BE2C (cell line): ENCODE measurements at regions not wholly inside any gene's neighbourhood (a gene's known extent, or its start where the extent isn't known, plus 50 kb on each side); places are given as distances from the start of the nearest gene placed in this dataset.

Experiments used
- DNase-seq: peaks from one replicate; pipeline ENCODE4 v3.0.0-alpha.2; 2020
- H3K27me3 ChIP-seq: fragments of 250-450 bp; sonication (Bioruptor Pico); 2 replicates; pipeline ENCODE4 v1.5.1; 2020; ENCODE audit warnings: mild to moderate bottlenecking
- H3K36me3 ChIP-seq: fragments of 250-450 bp; sonication (Bioruptor Pico); 2 replicates; pipeline ENCODE4 v1.5.1; 2020; ENCODE audit warnings: mild to moderate bottlenecking
- H3K4me1 ChIP-seq: fragments of 250-450 bp; sonication (Bioruptor Pico); 2 replicates; pipeline ENCODE4 v1.5.1; 2020
- H3K4me3 ChIP-seq: 2 replicates; pipeline ENCODE4 v1.5.1; 2011; ENCODE audit warnings: low read depth, low read length
- H3K9me3 ChIP-seq: fragments of 250-450 bp; sonication (Bioruptor Pico); 2 replicates; pipeline ENCODE4 v1.5.1; 2020
- CTCF ChIP-seq: IDR thresholded peaks from 2 replicates; pipeline ENCODE4 v1.5.1; 2012; ENCODE audit warnings: mild to moderate bottlenecking, low read depth, low read length

GRCh38 chr5:10063997-10064396 lies 185.7 kb downstream of the ATPSCKMT start:
- no peak for DNase-seq
- H3K4me3 ChIP-seq: no peak overlapping the region
- H3K27me3 ChIP-seq: 0 out of 2 replicates have a peak, but pooled peaks cover 2% of the 10 kb centered on the region
- H3K9me3 ChIP-seq: no peaks in the 10 kb centered on the region
- H3K4me1 ChIP-seq: no peaks in the 10 kb centered on the region
- no peak for TF ChIP-seq CTCF
- H3K36me3 ChIP-seq: no peaks in the 10 kb centered on the region

GRCh38 chr5:10059980-10060379 lies 189.7 kb downstream of the ATPSCKMT start:
- no peak for DNase-seq
- no peak overlapping the region for H3K4me3 ChIP-seq
- no peak for TF ChIP-seq CTCF
- 0 out of 2 replicates have a peak, but pooled peaks cover 2% of the 10 kb centered on the region for H3K27me3 ChIP-seq
- no peaks in the 10 kb centered on the region for H3K36me3 ChIP-seq
- no peaks in the 10 kb centered on the region for H3K9me3 ChIP-seq
- no peaks in the 10 kb centered on the region for H3K4me1 ChIP-seq

- no peak for TF ChIP-seq CTCF
- no peak for DNase-seq
- H3K36me3 ChIP-seq: no peaks in the 10 kb centered on the region
- H3K27me3 ChIP-seq: 0 out of 2 replicates have a peak, but pooled peaks cover 2% of the 10 kb centered on the region
- H3K4me3 ChIP-seq: no peak overlapping the region
- H3K4me1 ChIP-seq: no peaks in the 10 kb centered on the region
- H3K9me3 ChIP-seq: no peaks in the 10 kb centered on the region
These were observed 190.1 kb downstream of the ATPSCKMT start for GRCh38 chr5:10059556-10059955.

GRCh38 chr5:10057356-10057755 lies 192.3 kb downstream of the ATPSCKMT start:
- Histone ChIP-seq H3K9me3 (no peaks in the 10 kb centered on the region), H3K27me3 (0 out of 2 replicates have a peak, but pooled peaks cover 2% of the 10 kb centered on the region), H3K4me1 (no peaks in the 10 kb centered on the region), H3K4me3 (no peak overlapping the region), H3K36me3 (no peaks in the 10 kb centered on the region)
- TF ChIP-seq CTCF: no peak
- no peak for DNase-seq

GRCh38 chr5:10056228-10056760 lies 193.4 kb downstream of the ATPSCKMT start:
- H3K9me3 ChIP-seq: no peaks in the 10 kb centered on the region; the same call in 1 of the 2 replicates
- H3K4me1 ChIP-seq: no peaks in the 10 kb centered on the region
- no peaks in the 10 kb centered on the region for H3K36me3 ChIP-seq
- TF ChIP-seq CTCF: no peak
- 0 out of 2 replicates have a peak, but pooled peaks cover 2% of the 10 kb centered on the region for H3K27me3 ChIP-seq
- H3K4me3 ChIP-seq: no peak overlapping the region
- no peak for DNase-seq

- Histone ChIP-seq H3K4me1 (no peaks in the 10 kb centered on the region), H3K36me3 (no peaks in the 10 kb centered on the region), H3K4me3 (no peak overlapping the region), H3K27me3 (no peaks in the 10 kb centered on the region), H3K9me3 (no peaks in the 10 kb centered on the region; the same call in 1 of the 2 replicates)
- DNase-seq: no peak
- TF ChIP-seq CTCF: no peak
These were observed 199.7 kb downstream of the ATPSCKMT start for GRCh38 chr5:10049858-10050455.
